Endometrial microvascular endothelial cells (primary cell): ENCODE measurements at regions not wholly inside any gene's neighbourhood (a gene's known extent, or its start where the extent isn't known, plus 50 kb on each side); places are given as distances from the start of the nearest gene placed in this dataset.
"Not testable (repeated sequence)": the region's sequence is repeated elsewhere in the genome, so short reads cannot be mapped to it uniquely, and the experiment has no call there.

Experiments used
- in situ Hi-C: cut with HindIII; loops from 2 replicates; pipeline ENCODE4 v1.10.0; 2017; ENCODE audit warnings: low sequenced_read_pairs, low pct_unique_long_range_greater_than_20kb; ENCODE audit errors: inconsistent ontology term

GRCh38 chr20:57770852-57771720, 61.3 kb upstream of the PMEPA1 start:
- in situ Hi-C loops = no loop called here

- in situ Hi-C loops = not testable (repeated sequence)
Observed at GRCh38 chr20:57770401-57770800, 60.6 kb upstream of the PMEPA1 start.

GRCh38 chr20:57769756-57770155, 59.9 kb upstream of the PMEPA1 start:
- in situ Hi-C loops = no loop called here

GRCh38 chr20:57768519-57768918, 58.7 kb upstream of the PMEPA1 start:
- in situ Hi-C loops = no loop called here

- in situ Hi-C loops = no loop called here
Observed at GRCh38 chr20:57767441-57767840, 57.6 kb upstream of the PMEPA1 start.

- in situ Hi-C loops = no loop called here
Observed at GRCh38 chr20:57763235-57763595, 53.4 kb upstream of the PMEPA1 start.

- in situ Hi-C loops = no loop called here
Observed at GRCh38 chr20:57762531-57763234, 52.9 kb upstream of the PMEPA1 start.

- in situ Hi-C loops = no loop called here
Observed at GRCh38 chr20:57761413-57761734, 51.6 kb upstream of the PMEPA1 start.

- in situ Hi-C loops = no loop called here
Observed at GRCh38 chr20:57760698-57761412, 51.0 kb upstream of the PMEPA1 start.

- in situ Hi-C loops = no loop called here
Observed at GRCh38 chr20:57759724-57760123, 49.9 kb upstream of the PMEPA1 start.
